PC-3 (cell line): ENCODE measurements at regions not wholly inside any gene's neighbourhood (a gene's known extent, or its start where the extent isn't known, plus 50 kb on each side); places are given as distances from the start of the nearest gene placed in this dataset.

Experiments
- ATAC-seq: fragments of 200-7000 bp; cut with Tn5 transposase; 2 replicates; pipeline ENCODE4 v1.9.1; 2020; ENCODE audit warnings: mild to moderate bottlenecking, moderate library complexity
- BruUV-seq: library from RNA; stranded (reverse); fragments of 400-500 nt; replicated peaks from 2 replicates; lab custom pipeline; 2021; lab: Mats Ljungman, UMichigan
- CTCF ChIA-PET: fragments of 300-600 bp; sonication (Branson Sonifier 250); formaldehyde crosslinking; loops from one replicate; lab custom pipeline; 2022; ENCODE audit warnings: antibody characterized with exemption; lab: Charles Lee
- POLR2A ChIA-PET: fragments of 300-600 bp; sonication (Branson Sonifier 250); formaldehyde crosslinking; loops from one replicate; lab custom pipeline; 2022; ENCODE audit warnings: antibody characterized with exemption; ENCODE audit not compliant: unreplicated experiment; lab: Charles Lee
- DNase-seq: peaks from one replicate; pipeline ENCODE4 v3.0.0-alpha.2; 2015
- H2AFZ ChIP-seq: fragments of 300-600 bp; sonication (generic); 2 replicates; pipeline ENCODE4 v1.6.0; 2016; ENCODE audit warnings: antibody characterized with exemption, low read length
- H3F3A ChIP-seq: fragments of 300-600 bp; sonication (generic); one replicate; pipeline ENCODE4 v1.6.0; 2017; ENCODE audit warnings: antibody characterized with exemption, low read length, control low read depth, mild to moderate bottlenecking; ENCODE audit not compliant: unreplicated experiment
- H3K27ac ChIP-seq: fragments of 300-600 bp; sonication (generic); 2 replicates; pipeline ENCODE4 v1.5.1; 2016; ENCODE audit warnings: mild to moderate bottlenecking, low read length
- H3K27me3 ChIP-seq: fragments of 300-600 bp; sonication (generic); 2 replicates; pipeline ENCODE4 v1.6.1; 2016; ENCODE audit warnings: low read length, mixed read lengths
- H3K36me3 ChIP-seq: fragments of 300-600 bp; sonication (generic); 2 replicates; pipeline ENCODE4 v1.6.1; 2016; ENCODE audit warnings: low read depth, mixed run types, low read length, mixed read lengths
- H3K4me1 ChIP-seq: fragments of 300-600 bp; sonication (generic); 2 replicates; pipeline ENCODE4 v1.5.1; 2016; ENCODE audit warnings: low read length; ENCODE audit not compliant: insufficient read depth
- H3K4me2 ChIP-seq: fragments of 300-600 bp; sonication (generic); 2 replicates; pipeline ENCODE4 v1.6.0; 2016; ENCODE audit warnings: low read length
- H3K4me3 ChIP-seq: fragments of 300-600 bp; sonication (generic); 2 replicates; pipeline ENCODE4 v1.5.1; 2016; ENCODE audit warnings: mild to moderate bottlenecking, low read length, mixed read lengths
- H3K79me2 ChIP-seq: fragments of 300-600 bp; sonication (generic); 2 replicates; pipeline ENCODE4 v1.6.1; 2017; ENCODE audit warnings: low read length, mixed read lengths
- H3K9ac ChIP-seq: fragments of 300-600 bp; sonication (generic); 2 replicates; pipeline ENCODE4 v1.6.0; 2016; ENCODE audit warnings: mild to moderate bottlenecking, low read length
- H3K9me2 ChIP-seq: fragments of 300-600 bp; sonication (generic); replicated peaks from 2 replicates; pipeline ENCODE4 v1.6.1; 2016; ENCODE audit warnings: mixed run types, low read length, mixed read lengths
- H3K9me3 ChIP-seq: fragments of 300-600 bp; sonication (generic); 2 replicates; pipeline ENCODE4 v1.6.1; 2016; ENCODE audit warnings: low read length, mixed read lengths
- H4K20me1 ChIP-seq: fragments of 300-600 bp; sonication (generic); 2 replicates; pipeline ENCODE4 v1.6.1; 2016; ENCODE audit warnings: low read length, mixed read lengths
- CTCF ChIP-seq: fragments of 300-600 bp; sonication (generic); conservative IDR thresholded peaks from 2 replicates; pipeline ENCODE4 v1.5.1; 2017; ENCODE audit warnings: antibody characterized with exemption, low read depth, mild to moderate bottlenecking, low read length
- EZH2 ChIP-seq: fragments of 300-600 bp; sonication (generic); IDR thresholded peaks from one replicate; pipeline ENCODE4 v1.6.1; 2017; ENCODE audit warnings: antibody characterized with exemption, mild to moderate bottlenecking, low read length; ENCODE audit not compliant: unreplicated experiment
- EZH2phosphoT487 ChIP-seq: fragments of 300-600 bp; sonication (generic); IDR thresholded peaks from 2 replicates; pipeline ENCODE4 v1.6.1; 2018; ENCODE audit warnings: mild to moderate bottlenecking, antibody characterized with exemption, low read length, borderline replicate concordance
- intact Hi-C: fragments of 100-400 bp; cut with micrococcal nuclease; formaldehyde crosslinking; loops from 2 replicates; pipeline ENCODE4 v1.9.0; 2023

GRCh38 chr6:88481519-88481918, 315.4 kb upstream of the CNR1 start:
- Histone ChIP-seq H3K27ac (no peak overlapping the region), H3K27me3 (no peaks in the 10 kb centered on the region; the same call in 1 of the 2 replicates), H3F3A (no peaks in the 10 kb centered on the region), H3K79me2 (no peaks in the 10 kb centered on the region), H3K9me3 (no peaks in the 10 kb centered on the region; the same call in 1 of the 2 replicates), H3K36me3 (no peaks in the 10 kb centered on the region), H3K9me2 (no peaks in the 10 kb centered on the region), H3K4me1 (no peaks in the 10 kb centered on the region), H3K9ac (no peak overlapping the region), H4K20me1 (no peaks in the 10 kb centered on the region), H3K4me2 (no peak overlapping the region), H2AFZ (no peak overlapping the region), H3K4me3 (no peak overlapping the region)
- ATAC-seq (no peak), DNase-seq (no peak)
- no peak for TF ChIP-seq EZH2
- TF ChIP-seq CTCF, result no peak
- no peak for TF ChIP-seq EZH2phosphoT487
- POLR2A ChIA-PET, result no interaction called here
- intact Hi-C loops, result no loop called here
- no TSS peak for BruUV-seq
- CTCF ChIA-PET, result no interaction called here

- ChIA-PET POLR2A (no interaction called here), CTCF (no interaction called here)
- no peaks in the 10 kb centered on the region for H3K79me2 ChIP-seq
- DNase-seq (no peak), ATAC-seq (no peak)
- H3K9ac ChIP-seq, result no peak overlapping the region
- TF ChIP-seq CTCF (no peak), EZH2phosphoT487 (no peak), EZH2 (no peak)
- H3F3A ChIP-seq, result no peaks in the 10 kb centered on the region
- no peaks in the 10 kb centered on the region for H4K20me1 ChIP-seq
- no peaks in the 10 kb centered on the region; the same call in 1 of the 2 replicates for H3K9me3 ChIP-seq
- no peak overlapping the region for H3K4me3 ChIP-seq
- no peaks in the 10 kb centered on the region for H3K36me3 ChIP-seq
- no peak overlapping the region for H3K27ac ChIP-seq
- no peaks in the 10 kb centered on the region for H3K4me1 ChIP-seq
- intact Hi-C loops, result no loop called here
- no peaks in the 10 kb centered on the region for H3K9me2 ChIP-seq
- no peak overlapping the region for H2AFZ ChIP-seq
- no peak overlapping the region for H3K4me2 ChIP-seq
- no TSS peak for BruUV-seq
- no peaks in the 10 kb centered on the region; the same call in 1 of the 2 replicates for H3K27me3 ChIP-seq
Measured at GRCh38 chr6:88480816-88481215, 314.7 kb upstream of the CNR1 start.

GRCh38 chr6:88477413-88477812, 311.3 kb upstream of the CNR1 start:
- Histone ChIP-seq H2AFZ (no peak overlapping the region), H3K4me1 (no peaks in the 10 kb centered on the region), H3K27ac (no peak overlapping the region), H3K9me2 (no peaks in the 10 kb centered on the region), H3K36me3 (no peaks in the 10 kb centered on the region), H3K79me2 (no peaks in the 10 kb centered on the region), H3K4me2 (no peak overlapping the region), H3K9me3 (no peaks in the 10 kb centered on the region), H3K4me3 (no peak overlapping the region), H4K20me1 (no peaks in the 10 kb centered on the region), H3K27me3 (no peaks in the 10 kb centered on the region; the same call in 1 of the 2 replicates), H3F3A (no peaks in the 10 kb centered on the region), H3K9ac (no peak overlapping the region)
- ATAC-seq, result no peak
- DNase-seq, result no peak
- intact Hi-C loops, result no loop called here
- POLR2A ChIA-PET, result no interaction called here
- no peak for TF ChIP-seq EZH2
- TF ChIP-seq CTCF, result 0 out of 2 replicates have a peak, but pooled peaks have one; percentile 22
- BruUV-seq, result no TSS peak
- CTCF ChIA-PET, result no interaction called here
